B cell (primary cell): ENCODE measurements at regions not wholly inside any gene's neighbourhood (a gene's known extent, or its start where the extent isn't known, plus 50 kb on each side); places are given as distances from the start of the nearest gene placed in this dataset.

Experiments used
- EZH2 ChIP-seq: IDR thresholded peaks from 2 replicates; pipeline ENCODE4 v1.6.1; 2012; ENCODE audit warnings: borderline replicate concordance, low read depth, mild to moderate bottlenecking, moderate library complexity, low read length; ENCODE audit not compliant: insufficient read depth, poor library complexity, severe bottlenecking
- TF ChIP-seq, protein P1 (sequence below): fragments of 200-600 bp; IDR thresholded peaks from one replicate; pipeline ENCODE4 v1.8.0; 2022; ENCODE audit warnings: antibody characterized with exemption, mild to moderate bottlenecking

DNA sequence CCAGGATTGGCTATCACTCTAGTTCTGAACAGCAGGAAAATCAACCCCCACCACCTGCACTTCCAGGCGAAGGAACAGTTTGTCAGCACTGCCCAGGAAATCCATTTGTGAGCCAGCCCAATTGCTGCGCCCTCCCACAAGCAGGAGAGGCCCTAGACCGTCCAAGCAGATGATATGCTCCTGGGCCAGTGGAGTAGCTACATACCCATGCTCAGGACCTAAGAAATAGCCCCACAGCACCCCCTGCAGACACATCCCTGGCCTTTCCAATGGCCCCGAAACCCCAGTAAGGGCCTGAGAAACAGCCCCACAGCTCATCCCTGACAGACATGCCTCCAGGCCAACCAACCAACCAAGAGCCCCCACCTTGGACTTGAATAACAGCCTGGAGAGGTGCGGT is 111.5 kb upstream of the ZC3H11B start:
- TF ChIP-seq, protein P1, sequence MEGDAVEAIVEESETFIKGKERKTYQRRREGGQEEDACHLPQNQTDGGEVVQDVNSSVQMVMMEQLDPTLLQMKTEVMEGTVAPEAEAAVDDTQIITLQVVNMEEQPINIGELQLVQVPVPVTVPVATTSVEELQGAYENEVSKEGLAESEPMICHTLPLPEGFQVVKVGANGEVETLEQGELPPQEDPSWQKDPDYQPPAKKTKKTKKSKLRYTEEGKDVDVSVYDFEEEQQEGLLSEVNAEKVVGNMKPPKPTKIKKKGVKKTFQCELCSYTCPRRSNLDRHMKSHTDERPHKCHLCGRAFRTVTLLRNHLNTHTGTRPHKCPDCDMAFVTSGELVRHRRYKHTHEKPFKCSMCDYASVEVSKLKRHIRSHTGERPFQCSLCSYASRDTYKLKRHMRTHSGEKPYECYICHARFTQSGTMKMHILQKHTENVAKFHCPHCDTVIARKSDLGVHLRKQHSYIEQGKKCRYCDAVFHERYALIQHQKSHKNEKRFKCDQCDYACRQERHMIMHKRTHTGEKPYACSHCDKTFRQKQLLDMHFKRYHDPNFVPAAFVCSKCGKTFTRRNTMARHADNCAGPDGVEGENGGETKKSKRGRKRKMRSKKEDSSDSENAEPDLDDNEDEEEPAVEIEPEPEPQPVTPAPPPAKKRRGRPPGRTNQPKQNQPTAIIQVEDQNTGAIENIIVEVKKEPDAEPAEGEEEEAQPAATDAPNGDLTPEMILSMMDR = no peak
- no peak for TF ChIP-seq EZH2
